ENCODE measurements at regions not wholly inside any gene's neighbourhood (a gene's known extent, or its start where the extent isn't known, plus 50 kb on each side); places are given as distances from the start of the nearest gene placed in this dataset.

DNA sequence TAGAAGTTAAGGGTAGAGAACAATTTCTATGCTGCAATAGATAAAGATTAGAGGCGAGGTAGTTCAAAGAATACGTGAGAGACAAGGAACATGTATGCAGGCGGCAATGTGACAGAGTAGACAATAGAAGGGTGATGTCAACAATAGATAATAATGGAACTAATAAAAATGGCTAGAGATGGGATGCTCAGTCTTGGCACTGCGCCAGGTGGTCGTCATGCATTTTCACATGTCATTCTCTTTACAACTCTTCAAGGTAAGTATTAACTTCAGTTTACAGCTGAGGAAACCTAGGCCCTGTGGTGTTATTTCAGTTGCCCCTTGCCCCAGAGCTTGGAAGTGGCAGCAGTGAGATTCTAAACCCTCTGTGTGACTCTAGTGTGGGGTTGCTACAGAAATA, 890.7 kb upstream of the CELF4 start:
- no peak overlapping the region for H2BK15ac ChIP-seq (ENCODE audit: low read length)
- H3K4me1 ChIP-seq (replicated peaks in 1 of 4; ENCODE audit: control insufficient read depth in 3 of 4, insufficient read depth in 4 of 4, low read length in 3 of 4) = no peaks in the 10 kb centered on the region; a peak in 2 of 7 replicates
- H3K4me3 ChIP-seq (ENCODE audit: extremely low read depth in 1 of 4, insufficient read depth in 2 of 4, low read depth in 3 of 4, low read length in 4 of 4) = no peak overlapping the region
- no peak overlapping the region for H3K18ac ChIP-seq (ENCODE audit: extremely low read depth, low read length)
- no peak overlapping the region for H2BK120ac ChIP-seq (replicated peaks; ENCODE audit: low read depth, low read length)
- H3K23ac ChIP-seq (ENCODE audit: insufficient read length) = no peak overlapping the region
- H4K91ac ChIP-seq (replicated peaks; ENCODE audit: insufficient read length, low read length) = no peak overlapping the region
- no peak overlapping the region for H4K8ac ChIP-seq (ENCODE audit: extremely low read depth, insufficient read depth, low read length)
- ChIA-PET CTCF (ENCODE audit: partially characterized antibody) (interaction anchor here (0.9 kb wide), 1 partner anchor 19 kb away, joined by 3 read pairs; no protein-coding TSS in a partner anchor), POLR2A (ENCODE audit: partially characterized antibody) (no interaction called here)
- H2BK20ac ChIP-seq (ENCODE audit: low read length) = no peak overlapping the region
- no peaks in the 10 kb centered on the region for H3K36me3 ChIP-seq (ENCODE audit: control insufficient read depth in 2 of 4, insufficient read depth in 4 of 4, low read length in 3 of 4)
- no peak overlapping the region for H4K5ac ChIP-seq (ENCODE audit: insufficient read length, low read depth, low read length)
- no peak overlapping the region for H3K4ac ChIP-seq (replicated peaks; ENCODE audit: insufficient read length, low read depth, low read length)
- H4K20me1 ChIP-seq (replicated peaks in 1 of 2; ENCODE audit: control insufficient read depth in 1 of 2, insufficient read depth in 2 of 2, low read length in 2 of 2) = no peaks in the 10 kb centered on the region
- H3K56ac ChIP-seq (replicated peaks; ENCODE audit: insufficient read length, low read depth, low read length) = no peak overlapping the region
- no peak overlapping the region for H3K4me2 ChIP-seq (ENCODE audit: insufficient read depth in 1 of 2, low read depth in 2 of 2, low read length in 2 of 2)
- no peak overlapping the region for H2BK12ac ChIP-seq (ENCODE audit: low read depth, low read length)
- DNase-seq (ENCODE audit: low read depth in 1 of 2, low spot score in 2 of 2) = no peak
- no peak overlapping the region for H3K27ac ChIP-seq (ENCODE audit: low read depth, low read length)
- no peaks in the 10 kb centered on the region for H3K27me3 ChIP-seq (replicated peaks in 1 of 4; ENCODE audit: control insufficient read depth in 3 of 4, extremely low read depth in 1 of 4, insufficient read depth in 3 of 4, low read length in 3 of 4)
- H3K9ac ChIP-seq (replicated peaks in 1 of 4; ENCODE audit: extremely low read depth in 1 of 4, low read depth in 3 of 4, low read length in 3 of 4) = no peak overlapping the region
- no peaks in the 10 kb centered on the region for H3K79me1 ChIP-seq (ENCODE audit: low read depth, low read length)
- TF ChIP-seq ASH2L (IDR thresholded peaks at IDR 0.05; ENCODE audit: low read length) (no peak), POLR2A (IDR thresholded peaks at IDR 0.05; ENCODE audit: control extremely low read depth in 1 of 2, low read depth in 2 of 2, low read length in 2 of 2) (no peak), SIN3A (conservative IDR thresholded peaks at IDR 0.05 in 1 of 2, IDR thresholded peaks at IDR 0.05 in 1 of 2; ENCODE audit: low read depth in 1 of 2, low read length in 2 of 2) (no peak), BRCA1 (IDR thresholded peaks at IDR 0.05; ENCODE audit: low read depth, low read length) (no peak), RAD21 (IDR thresholded peaks at IDR 0.05 in 1 of 2, conservative IDR thresholded peaks at IDR 0.05 in 1 of 2; ENCODE audit: low read depth in 2 of 2, low read length in 2 of 2) (no peak), BCL11A (IDR thresholded peaks at IDR 0.05; ENCODE audit: low read depth in 2 of 2, low read length in 2 of 2) (no peak), CTBP2 (IDR thresholded peaks at IDR 0.05; ENCODE audit: borderline replicate concordance, insufficient read depth, insufficient read length, low read length) (no peak), CREB1 (IDR thresholded peaks at IDR 0.05) (no peak), RBBP5 (IDR thresholded peaks at IDR 0.05; ENCODE audit: borderline replicate concordance, low read depth, low read length) (no peak), POU5F1 (IDR thresholded peaks at IDR 0.05; ENCODE audit: low read depth, low read length) (no peak)
- TF ChIP-seq, protein P1, sequence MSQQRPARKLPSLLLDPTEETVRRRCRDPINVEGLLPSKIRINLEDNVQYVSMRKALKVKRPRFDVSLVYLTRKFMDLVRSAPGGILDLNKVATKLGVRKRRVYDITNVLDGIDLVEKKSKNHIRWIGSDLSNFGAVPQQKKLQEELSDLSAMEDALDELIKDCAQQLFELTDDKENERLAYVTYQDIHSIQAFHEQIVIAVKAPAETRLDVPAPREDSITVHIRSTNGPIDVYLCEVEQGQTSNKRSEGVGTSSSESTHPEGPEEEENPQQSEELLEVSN (IDR thresholded peaks at IDR 0.05) = no peak
- 87% methylated on average over 5 of the region's 5 CpGs; no CpG with 5 or more reads in 1 of the 2 experiments for WGBS, 2 experiments (ENCODE audit: extremely low coverage in 1 of 2, insufficient coverage in 1 of 2, insufficient read length in 1 of 2, insufficient replicate concordance in 2 of 2, low coverage in 1 of 2, low lambda C conversion rate in 2 of 2, missing lambda C conversion rate in 1 of 2)
- no peak for FAIRE-seq
- no peak overlapping the region for H2AFZ ChIP-seq (ENCODE audit: low read length)
- no peaks in the 10 kb centered on the region for H3K79me2 ChIP-seq (ENCODE audit: control insufficient read depth in 1 of 2, insufficient read depth in 2 of 2, low read length in 2 of 2)
- H2AK5ac ChIP-seq (ENCODE audit: low read depth, low read length) = no peak overlapping the region
- no peak overlapping the region for H3K14ac ChIP-seq (ENCODE audit: insufficient read length)
- no peak overlapping the region for H2BK5ac ChIP-seq (ENCODE audit: low read depth, low read length)
- no peaks in the 10 kb centered on the region for H3K9me3 ChIP-seq (ENCODE audit: insufficient read depth in 2 of 2, low read depth in 1 of 2, low read length in 1 of 2)
- H3K23me2 ChIP-seq (ENCODE audit: low read depth, low read length) = no peaks in the 10 kb centered on the region

All from H1 (cell line).